SU-DHL-6 (cell line): ENCODE measurements at regions not wholly inside any gene's neighbourhood (a gene's known extent, or its start where the extent isn't known, plus 50 kb on each side); places are given as distances from the start of the nearest gene placed in this dataset.

Experiments used
- H2AFZ ChIP-seq: fragments of 200-600 bp; sonication (generic); 2 replicates; pipeline ENCODE4 v1.6.1; 2014; ENCODE audit warnings: low read depth, mild to moderate bottlenecking, moderate library complexity, mixed read lengths, antibody characterized with exemption, low read length; ENCODE audit not compliant: severe bottlenecking
- H3F3A ChIP-seq: fragments of 200-600 bp; shearing (Covaris generic); 2 replicates; pipeline ENCODE4 v1.6.0; 2016; ENCODE audit warnings: antibody characterized with exemption, mild to moderate bottlenecking; ENCODE audit not compliant: insufficient read depth
- H3K27ac ChIP-seq: fragments of 200-600 bp; sonication (generic); 2 replicates; pipeline ENCODE4 v1.5.1; 2016; ENCODE audit warnings: low read depth, mild to moderate bottlenecking, low read length, moderate library complexity, mixed read lengths
- H3K27me3 ChIP-seq: fragments of 200-600 bp; sonication (generic), shearing (Covaris generic); 2 replicates; pipeline ENCODE4 v1.6.0; 2014; ENCODE audit warnings: mild to moderate bottlenecking, low read length
- H3K36me3 ChIP-seq: fragments of 200-600 bp; sonication (generic); 2 replicates; pipeline ENCODE4 v1.6.1; 2014; ENCODE audit warnings: mild to moderate bottlenecking, low read length, mixed read lengths
- H3K4me2 ChIP-seq: fragments of 300-600, 200-600 bp; shearing (Covaris generic), sonication (generic); 2 replicates; pipeline ENCODE4 v1.6.0; 2014; ENCODE audit warnings: low read length, low read depth, mild to moderate bottlenecking; ENCODE audit not compliant: poor library complexity, severe bottlenecking
- H3K4me3 ChIP-seq: fragments of 200-600 bp; sonication (generic); 2 replicates; pipeline ENCODE4 v1.5.1; 2014; ENCODE audit warnings: antibody characterized with exemption, low read length, mild to moderate bottlenecking, mixed read lengths; ENCODE audit not compliant: insufficient read depth, poor library complexity, severe bottlenecking
- H3K79me2 ChIP-seq: fragments of 200-600 bp; sonication (generic); 2 replicates; pipeline ENCODE4 v1.6.1; 2014; ENCODE audit warnings: mild to moderate bottlenecking, low read length, moderate library complexity; ENCODE audit not compliant: insufficient read depth
- H3K9ac ChIP-seq: fragments of 200-600 bp; sonication (generic); 2 replicates; pipeline ENCODE4 v1.7.0; 2014; ENCODE audit warnings: mild to moderate bottlenecking, low read length
- H3K9me2 ChIP-seq: fragments of 200-600 bp; sonication (generic); replicated peaks from 2 replicates; pipeline ENCODE4 v1.6.1; 2014; ENCODE audit warnings: low read length; ENCODE audit not compliant: insufficient read depth
- H3K9me3 ChIP-seq: fragments of 200-600 bp; sonication (generic); 2 replicates; pipeline ENCODE4 v1.6.1; 2014; ENCODE audit warnings: low read length, mixed read lengths; ENCODE audit not compliant: insufficient read depth
- H4K20me1 ChIP-seq: fragments of 200-600 bp; sonication (generic); 2 replicates; pipeline ENCODE4 v1.6.1; 2014; ENCODE audit warnings: low read depth, mild to moderate bottlenecking, antibody characterized with exemption, low read length, moderate library complexity, mixed read lengths
- EZH2phosphoT487 ChIP-seq: fragments of 200-600 bp; sonication (generic), shearing (Covaris generic); conservative IDR thresholded peaks from 2 replicates; pipeline ENCODE4 v1.6.1; 2018; ENCODE audit warnings: mild to moderate bottlenecking, antibody characterized with exemption, low read length, moderate library complexity, mixed read lengths
- TF ChIP-seq, protein P1 (sequence below): fragments of 200-600 bp; sonication (generic); IDR thresholded peaks from one replicate; pipeline ENCODE4 v1.5.1; 2017; ENCODE audit warnings: antibody characterized with exemption, mild to moderate bottlenecking, low read length, moderate library complexity; ENCODE audit not compliant: insufficient read depth, poor library complexity, severe bottlenecking

DNA sequence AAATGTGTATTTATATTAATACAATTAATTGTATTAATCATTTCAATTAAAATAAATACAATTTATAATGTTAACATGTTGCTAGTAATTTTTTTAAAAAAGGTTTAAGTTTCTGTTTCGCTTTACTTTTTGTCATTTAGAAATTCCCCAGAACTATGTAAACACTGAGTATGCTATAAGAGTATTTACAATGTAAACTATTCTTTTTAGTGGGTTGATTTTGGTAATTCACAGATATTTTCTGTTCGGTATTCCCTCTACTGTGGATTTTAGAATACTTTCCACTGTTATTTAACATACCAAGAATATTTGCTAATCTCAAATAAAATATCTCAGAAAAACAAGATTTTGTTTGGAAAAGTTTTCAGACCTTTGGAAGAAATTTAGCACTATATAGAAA, 1564.4 kb downstream of the EFNA5 start:
- H3K79me2 ChIP-seq, result no peaks in the 10 kb centered on the region
- no peaks in the 10 kb centered on the region for H3K27me3 ChIP-seq
- no peak overlapping the region for H3K9ac ChIP-seq
- H4K20me1 ChIP-seq, result no peaks in the 10 kb centered on the region
- no peak overlapping the region for H3K27ac ChIP-seq
- no peak for TF ChIP-seq EZH2phosphoT487
- TF ChIP-seq, protein P1, sequence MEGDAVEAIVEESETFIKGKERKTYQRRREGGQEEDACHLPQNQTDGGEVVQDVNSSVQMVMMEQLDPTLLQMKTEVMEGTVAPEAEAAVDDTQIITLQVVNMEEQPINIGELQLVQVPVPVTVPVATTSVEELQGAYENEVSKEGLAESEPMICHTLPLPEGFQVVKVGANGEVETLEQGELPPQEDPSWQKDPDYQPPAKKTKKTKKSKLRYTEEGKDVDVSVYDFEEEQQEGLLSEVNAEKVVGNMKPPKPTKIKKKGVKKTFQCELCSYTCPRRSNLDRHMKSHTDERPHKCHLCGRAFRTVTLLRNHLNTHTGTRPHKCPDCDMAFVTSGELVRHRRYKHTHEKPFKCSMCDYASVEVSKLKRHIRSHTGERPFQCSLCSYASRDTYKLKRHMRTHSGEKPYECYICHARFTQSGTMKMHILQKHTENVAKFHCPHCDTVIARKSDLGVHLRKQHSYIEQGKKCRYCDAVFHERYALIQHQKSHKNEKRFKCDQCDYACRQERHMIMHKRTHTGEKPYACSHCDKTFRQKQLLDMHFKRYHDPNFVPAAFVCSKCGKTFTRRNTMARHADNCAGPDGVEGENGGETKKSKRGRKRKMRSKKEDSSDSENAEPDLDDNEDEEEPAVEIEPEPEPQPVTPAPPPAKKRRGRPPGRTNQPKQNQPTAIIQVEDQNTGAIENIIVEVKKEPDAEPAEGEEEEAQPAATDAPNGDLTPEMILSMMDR, result no peak
- H3K9me2 ChIP-seq, result no peaks in the 10 kb centered on the region
- H3K4me2 ChIP-seq, result no peak overlapping the region
- H3K4me3 ChIP-seq, result no peak overlapping the region
- H2AFZ ChIP-seq, result no peak overlapping the region
- no peaks in the 10 kb centered on the region for H3K36me3 ChIP-seq
- H3F3A ChIP-seq, result no peaks in the 10 kb centered on the region
- H3K9me3 ChIP-seq, result no peaks in the 10 kb centered on the region

DNA sequence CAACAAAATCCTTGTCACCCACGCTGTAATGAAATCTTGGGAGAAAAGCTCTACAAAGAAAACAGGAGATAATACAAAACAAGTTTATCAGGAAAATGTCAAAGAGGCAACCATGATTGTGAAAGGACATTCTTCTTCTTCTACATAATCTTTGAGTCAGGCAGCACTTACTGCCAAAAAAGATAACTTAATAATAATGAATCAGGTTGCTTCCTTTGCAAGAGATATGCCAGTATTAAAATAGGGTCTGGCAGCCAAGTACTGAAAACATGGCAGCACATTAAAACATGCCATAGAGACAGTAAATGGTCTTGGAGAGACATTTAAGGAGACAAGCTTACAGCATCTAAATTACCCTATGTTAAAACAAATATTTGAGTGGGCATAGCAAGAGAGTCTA, 1573.4 kb downstream of the EFNA5 start:
- no peak for TF ChIP-seq EZH2phosphoT487
- TF ChIP-seq, protein P1, result no peak
- no peak overlapping the region for H2AFZ ChIP-seq
- H3K9me3 ChIP-seq, result no peaks in the 10 kb centered on the region
- no peaks in the 10 kb centered on the region for H3K79me2 ChIP-seq
- no peak overlapping the region for H3K27ac ChIP-seq
- H4K20me1 ChIP-seq, result no peaks in the 10 kb centered on the region
- H3K9ac ChIP-seq, result no peak overlapping the region
- H3K9me2 ChIP-seq, result no peaks in the 10 kb centered on the region
- H3F3A ChIP-seq, result no peaks in the 10 kb centered on the region
- H3K36me3 ChIP-seq, result no peaks in the 10 kb centered on the region
- H3K4me2 ChIP-seq, result no peak overlapping the region
- no peak overlapping the region for H3K4me3 ChIP-seq
- no peaks in the 10 kb centered on the region for H3K27me3 ChIP-seq

DNA sequence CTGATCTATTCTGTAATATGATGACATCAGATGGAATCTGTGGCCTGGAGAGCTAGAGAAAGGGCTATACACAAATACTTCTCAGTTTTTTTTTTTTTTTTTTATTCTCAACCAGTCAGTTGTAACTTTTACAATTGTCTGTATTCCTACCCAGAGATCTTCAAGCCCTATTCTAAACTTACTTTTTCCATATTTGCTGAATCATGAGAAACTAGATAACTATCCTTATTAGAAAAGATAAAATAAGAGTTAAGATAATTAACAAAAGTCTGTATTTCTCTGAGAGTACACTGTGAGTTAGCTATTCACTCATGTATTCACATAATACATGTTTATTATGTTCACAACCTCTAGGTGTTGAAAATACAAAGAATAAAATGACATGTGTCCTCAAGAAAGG, 1575.9 kb downstream of the EFNA5 start:
- H2AFZ ChIP-seq, result no peak overlapping the region
- H3K4me2 ChIP-seq, result no peak overlapping the region
- H3K9ac ChIP-seq, result no peak overlapping the region
- no peaks in the 10 kb centered on the region for H3K9me3 ChIP-seq
- H3K27me3 ChIP-seq, result no peaks in the 10 kb centered on the region
- no peaks in the 10 kb centered on the region for H4K20me1 ChIP-seq
- no peaks in the 10 kb centered on the region for H3F3A ChIP-seq
- no peaks in the 10 kb centered on the region for H3K9me2 ChIP-seq
- no peaks in the 10 kb centered on the region for H3K36me3 ChIP-seq
- no peak overlapping the region for H3K27ac ChIP-seq
- H3K4me3 ChIP-seq, result no peak overlapping the region
- H3K79me2 ChIP-seq, result no peaks in the 10 kb centered on the region
- TF ChIP-seq, protein P1, result no peak
- no peak for TF ChIP-seq EZH2phosphoT487
